ENCODE measurements at regions not wholly inside any gene's neighbourhood (a gene's known extent, or its start where the extent isn't known, plus 50 kb on each side); places are given as distances from the start of the nearest gene placed in this dataset.

DNA sequence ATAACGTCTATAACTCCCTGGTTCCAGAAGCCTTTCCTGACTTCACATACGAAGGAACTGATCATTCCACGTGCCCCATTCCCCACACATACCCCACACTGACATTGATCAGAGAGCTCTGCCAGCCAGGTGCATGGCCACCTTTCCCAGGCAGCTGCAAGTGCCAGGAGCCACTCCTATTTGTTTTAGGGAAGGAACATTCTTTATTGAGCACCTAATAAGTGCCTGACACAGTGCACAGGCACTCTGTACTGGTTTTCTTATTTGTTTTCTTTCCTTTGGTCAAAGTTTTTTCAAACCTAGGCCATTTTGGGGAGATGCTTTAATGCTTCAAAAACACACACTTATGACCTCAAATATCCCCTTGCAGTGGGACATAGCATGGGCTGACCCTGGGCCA is 50.0 kb downstream of the PITPNM2 start:
- DNase-seq (ENCODE audit: low spot score), result no peak

- DNase-seq (ENCODE audit: low spot score), result no peak
Measured at GRCh38 chr12:123100450-123100849, 50.4 kb downstream of the PITPNM2 start.

DNA sequence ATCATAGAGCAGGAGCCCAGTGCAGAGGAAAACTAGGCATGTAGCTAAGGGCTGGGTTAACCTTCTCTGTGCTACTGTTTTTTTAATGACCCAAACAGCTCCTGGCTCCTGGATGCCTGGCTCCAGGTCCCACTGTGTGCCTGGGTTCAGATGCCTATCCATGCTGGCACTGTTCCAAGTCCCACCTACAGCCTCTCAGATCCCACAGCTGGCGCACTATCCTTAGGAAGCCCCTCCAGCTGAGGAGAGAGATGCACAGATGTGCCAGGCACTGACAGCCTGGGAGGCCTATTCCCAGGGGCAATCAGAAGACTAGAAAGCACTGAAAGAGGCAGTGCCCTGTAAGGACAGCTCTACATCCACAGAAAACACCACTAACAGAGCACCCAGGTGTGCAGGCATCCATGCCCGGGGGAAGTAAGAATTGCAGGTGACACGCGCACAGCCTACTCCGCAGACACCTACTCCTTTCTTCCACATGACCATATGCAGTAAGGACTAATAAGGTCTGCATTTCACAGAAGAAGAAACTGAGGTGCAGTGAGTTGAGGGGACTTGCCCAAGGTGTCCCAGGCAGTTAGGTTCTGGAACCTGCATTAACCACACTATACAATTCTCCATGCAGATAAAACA is 51.2 kb downstream of the PITPNM2 start:
- DNase-seq (ENCODE audit: low spot score), result no peak

DNA sequence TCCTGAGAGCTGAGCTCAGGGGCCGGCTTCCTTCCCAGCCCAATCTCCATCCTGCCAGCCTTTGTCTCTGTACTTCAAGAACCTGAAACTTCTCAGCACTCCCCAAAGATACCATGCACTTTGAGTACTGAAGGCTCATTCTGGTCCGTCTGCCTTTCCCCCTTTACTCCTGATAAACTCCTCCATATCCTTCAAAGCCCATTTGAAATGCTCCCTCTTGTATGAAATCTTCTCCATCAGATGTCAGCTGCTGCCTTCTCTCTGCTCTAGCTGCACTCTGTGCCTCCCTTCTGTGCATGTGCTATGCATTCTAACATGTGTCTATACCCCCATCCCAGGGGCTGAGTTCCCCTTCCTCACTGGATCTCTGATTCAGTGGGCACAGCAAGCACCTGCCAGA is 52.1 kb downstream of the PITPNM2 start:
- no peak for DNase-seq (ENCODE audit: low spot score)

DNA sequence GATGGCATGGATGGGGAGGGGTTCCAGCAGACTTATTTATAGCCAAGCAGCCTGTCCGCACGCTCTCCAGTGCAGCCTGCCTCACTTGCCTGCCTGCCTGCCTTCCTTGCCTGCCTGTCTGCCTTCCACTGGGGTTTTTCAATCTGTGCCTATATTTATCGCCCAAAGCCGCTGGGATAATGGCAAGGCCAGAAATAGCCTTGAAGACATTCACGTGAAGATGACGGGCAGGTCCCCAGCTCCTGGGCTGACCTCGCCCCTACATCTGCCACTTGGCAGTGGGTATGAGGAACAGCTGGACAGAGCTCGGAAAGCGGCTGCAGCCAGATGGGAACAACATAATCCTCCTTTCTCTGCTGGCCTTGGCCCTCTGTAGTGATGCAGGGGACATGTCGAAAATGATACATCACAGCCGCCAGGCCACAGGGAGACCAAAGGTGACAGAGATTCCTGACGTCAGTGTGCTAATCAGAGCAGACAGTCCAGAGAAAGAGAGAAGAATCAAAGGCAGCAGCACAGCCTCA is 53.3 kb downstream of the PITPNM2 start:
- no peak for DNase-seq (ENCODE audit: low spot score)

GRCh38 chr12:123096741-123097140 is 54.1 kb downstream of the PITPNM2 start:
- no peak for DNase-seq (ENCODE audit: low spot score)

DNA sequence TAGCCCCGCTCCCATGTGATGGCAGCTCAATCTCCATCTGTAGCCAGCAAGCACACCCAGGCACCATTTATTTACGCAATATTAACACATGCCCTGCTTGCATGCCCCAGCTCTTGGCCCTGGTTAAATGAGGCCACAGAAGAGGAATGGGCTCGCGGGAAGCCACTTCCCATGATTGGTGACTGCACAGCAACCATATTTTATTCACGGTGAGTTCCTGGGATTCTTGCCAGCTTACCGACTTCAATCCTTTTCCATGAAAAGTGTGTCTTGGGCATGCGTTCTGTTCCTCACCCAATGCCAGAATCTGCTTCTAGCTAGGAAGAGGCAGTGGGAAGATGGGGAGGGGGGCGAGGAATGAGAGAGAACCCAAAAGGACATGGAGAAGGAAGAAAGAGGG is 54.7 kb downstream of the PITPNM2 start:
- DNase-seq (ENCODE audit: low spot score), result no peak

- no peak for DNase-seq (ENCODE audit: low spot score)
Measured at GRCh38 chr12:123095078-123095881, 55.6 kb downstream of the PITPNM2 start.

DNA sequence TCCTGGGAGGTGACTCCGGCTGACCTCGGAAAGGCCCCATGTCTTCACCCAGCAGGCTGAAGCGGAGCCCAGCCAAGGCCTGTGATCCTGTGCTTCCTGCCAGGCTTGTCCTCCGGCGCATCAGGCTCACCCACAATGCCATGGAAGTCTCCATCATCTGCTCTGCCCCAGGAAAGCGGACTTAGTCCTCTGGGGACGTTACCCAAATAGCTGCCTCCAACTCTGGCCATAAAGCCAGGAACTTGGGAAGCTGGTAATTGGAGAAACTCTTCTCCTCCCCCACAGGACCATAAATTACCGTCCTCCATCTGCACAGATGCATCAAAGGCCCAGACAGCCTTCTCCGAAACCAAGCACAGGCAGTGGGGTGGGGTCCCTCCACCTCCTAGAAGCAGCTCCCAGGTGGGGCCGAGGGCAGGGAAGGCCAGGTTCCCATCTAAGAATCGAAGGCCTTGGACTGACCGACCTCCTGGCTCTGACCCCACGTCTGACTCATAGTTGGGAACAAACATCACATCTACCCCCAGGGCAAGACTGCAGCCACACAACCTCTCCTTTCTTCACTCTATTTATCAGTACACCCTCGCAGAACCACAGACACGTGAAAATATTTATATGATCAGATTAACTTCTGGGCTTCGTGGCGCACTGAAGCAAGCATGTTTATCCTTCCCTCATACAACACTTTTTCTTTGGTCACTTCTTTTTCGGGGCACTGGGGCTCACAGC is 56.4 kb downstream of the PITPNM2 start:
- DNase-seq (ENCODE audit: low spot score), result no peak

GRCh38 chr12:123092866-123093265 is 58.0 kb downstream of the PITPNM2 start:
- no peak for DNase-seq (ENCODE audit: low spot score)

- no peak for DNase-seq (ENCODE audit: low spot score)
Measured at GRCh38 chr12:123091230-123092150, 59.4 kb downstream of the PITPNM2 start.

DNA sequence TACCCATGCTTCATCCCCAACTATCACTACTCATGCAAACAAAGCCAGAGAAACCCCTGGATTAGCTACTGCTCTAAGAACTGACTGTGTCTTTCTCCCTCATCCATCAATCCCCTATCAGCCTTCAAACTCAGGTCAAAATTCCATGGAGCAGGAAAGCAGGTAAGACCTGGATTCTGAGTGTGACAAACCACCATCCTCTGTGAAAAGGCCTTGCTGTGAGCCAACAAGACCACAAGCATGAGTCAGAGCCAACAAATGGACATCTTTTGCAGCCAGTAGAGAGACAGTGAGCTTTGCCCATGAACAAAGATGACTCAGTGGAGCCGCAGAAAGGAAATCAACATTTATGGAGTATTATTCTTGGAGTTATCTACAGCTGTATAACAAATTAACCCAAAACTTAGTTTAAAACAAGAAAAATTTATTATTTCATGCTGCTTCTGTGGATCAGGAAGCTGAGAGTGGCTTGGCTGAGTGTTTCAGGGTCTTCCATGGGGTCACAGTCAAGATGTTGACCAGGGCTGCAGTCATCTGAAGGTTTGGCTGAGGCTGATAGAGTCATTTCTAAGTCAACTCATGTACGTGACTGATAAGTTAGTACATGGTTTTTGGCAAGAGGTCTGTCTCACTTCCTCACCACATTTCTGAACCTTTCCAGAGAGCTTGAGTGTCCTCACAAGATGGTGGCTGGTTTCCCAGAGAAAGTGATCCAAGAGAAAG is 61.1 kb downstream of the PITPNM2 start:
- peak; percentile 96 for DNase-seq (ENCODE audit: low spot score)

DNA sequence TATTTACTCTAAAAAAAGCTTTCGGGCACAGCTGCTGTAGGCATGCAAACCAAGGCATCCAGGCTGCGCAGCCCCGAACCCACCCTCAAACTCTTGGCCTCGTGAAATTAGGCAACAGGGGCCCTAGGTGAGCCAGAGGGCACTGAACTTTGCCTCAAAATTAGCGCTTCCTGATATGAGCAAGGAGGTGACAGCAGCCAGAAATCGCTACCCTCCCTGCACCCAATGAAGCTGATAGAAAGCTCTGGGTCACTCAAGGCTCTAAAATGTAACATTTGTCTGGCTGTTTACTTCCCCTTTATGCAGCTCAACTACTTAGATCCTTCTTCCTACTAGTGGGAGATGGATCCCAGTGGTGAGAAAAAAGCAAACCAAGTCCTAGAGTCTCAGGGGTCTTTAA is 61.8 kb downstream of the PITPNM2 start:
- no peak for DNase-seq (ENCODE audit: low spot score)

DNA sequence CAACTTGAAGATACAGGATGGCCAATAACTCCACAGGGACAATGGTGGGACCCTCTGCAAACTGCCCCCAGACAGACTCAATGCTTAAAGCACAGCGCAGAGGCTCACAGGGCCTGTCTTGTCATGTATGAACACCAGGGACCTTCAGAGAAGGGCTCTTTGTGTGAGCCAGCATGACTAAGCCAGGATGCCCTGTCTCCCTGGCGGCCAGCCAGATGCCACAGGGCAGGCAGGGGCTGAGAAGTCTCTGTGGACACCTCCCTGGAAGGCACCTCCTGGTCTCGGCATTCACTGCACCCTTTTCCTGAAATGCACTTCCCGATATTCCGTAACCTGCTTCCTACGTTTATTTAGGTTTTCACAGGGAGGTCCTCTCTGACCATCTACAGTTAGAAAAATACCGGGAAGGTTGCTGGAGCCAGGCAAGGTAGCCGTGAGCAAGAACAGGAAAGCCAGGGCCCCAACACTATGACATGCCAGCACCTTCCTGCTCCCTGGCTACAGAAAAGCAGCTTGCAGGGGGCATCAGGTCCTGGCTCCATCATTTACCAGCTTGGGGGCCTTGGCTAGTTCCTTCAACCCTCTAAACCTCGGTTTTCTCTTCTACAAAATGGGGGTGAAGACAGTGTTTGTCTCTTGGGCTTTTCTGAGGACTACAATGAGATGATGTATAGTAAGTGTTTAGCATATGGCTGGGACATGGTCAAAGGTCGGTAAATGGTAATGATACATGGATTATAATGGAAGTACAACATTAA is 65.0 kb downstream of the PITPNM2 start:
- DNase-seq (ENCODE audit: low spot score), result peak; percentile 96

DNA sequence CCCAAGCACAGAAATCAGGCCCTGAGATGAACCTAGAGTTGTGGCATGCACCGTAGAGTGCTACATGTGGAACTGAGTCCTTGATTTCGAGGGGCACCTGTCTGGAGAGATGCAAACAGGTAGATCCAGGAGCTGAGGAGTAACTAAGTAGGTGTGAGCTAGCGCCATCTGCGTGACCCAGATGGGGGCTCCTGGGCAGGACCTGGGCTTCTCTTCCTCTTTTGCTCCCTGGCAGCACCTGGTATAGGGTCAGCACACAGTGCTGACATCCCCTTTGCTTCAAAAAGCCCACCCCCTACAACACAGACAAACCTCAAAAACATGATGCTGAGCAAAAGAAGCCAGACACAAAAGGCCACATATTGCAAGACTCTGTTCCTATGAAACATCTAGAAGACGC is 65.8 kb downstream of the PITPNM2 start:
- DNase-seq (ENCODE audit: low spot score), result no peak

DNA sequence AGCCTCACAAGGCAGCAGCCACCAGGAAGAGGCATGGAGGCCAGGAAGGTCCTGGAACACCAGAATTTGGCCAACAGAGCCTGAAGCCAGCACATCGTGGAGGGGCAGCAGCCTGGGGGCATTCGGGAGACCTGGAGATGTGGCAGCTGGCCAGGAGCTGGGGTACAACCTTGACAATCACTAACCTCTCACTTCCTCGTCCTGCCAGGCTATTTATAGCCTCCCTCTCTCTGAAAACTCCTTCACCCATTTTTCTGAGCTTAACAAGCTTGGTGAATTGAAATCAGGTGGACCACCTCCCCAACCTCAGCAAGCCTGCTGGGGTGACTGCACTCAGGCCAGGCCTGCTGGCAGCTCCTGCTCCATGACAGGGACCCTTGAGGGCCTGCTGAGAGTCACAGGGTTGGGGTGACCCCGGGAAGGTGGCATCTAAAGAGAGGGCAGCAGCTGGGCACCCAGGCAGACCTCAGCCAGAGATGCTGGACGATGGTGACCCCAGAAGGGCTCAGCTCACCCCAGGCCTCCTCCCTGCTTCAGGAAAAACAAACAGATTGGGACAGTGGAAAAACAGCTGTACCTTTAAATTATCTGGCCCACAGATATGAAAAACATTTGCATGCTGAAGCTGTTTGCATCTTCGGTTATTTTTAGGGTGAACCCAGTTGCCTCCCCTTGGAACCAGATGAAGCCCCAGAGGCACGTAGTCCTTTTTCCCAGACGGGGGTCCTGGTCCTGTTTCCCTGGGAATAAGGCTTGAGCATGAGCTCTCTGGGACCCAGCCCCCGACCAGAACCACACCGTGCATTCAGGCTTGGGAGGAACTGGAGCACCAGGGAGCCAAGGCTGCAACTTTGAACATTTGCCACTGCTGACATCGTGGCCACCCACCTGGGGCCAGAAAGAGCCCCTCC is 67.0 kb downstream of the PITPNM2 start:
- no peak for DNase-seq (ENCODE audit: low spot score)

- DNase-seq (ENCODE audit: low spot score), result no peak
Measured at GRCh38 chr12:123080634-123081033, 70.3 kb downstream of the PITPNM2 start.

GRCh38 chr12:123078531-123079155 is 72.2 kb downstream of the PITPNM2 start:
- no peak for DNase-seq (ENCODE audit: low spot score)

DNA sequence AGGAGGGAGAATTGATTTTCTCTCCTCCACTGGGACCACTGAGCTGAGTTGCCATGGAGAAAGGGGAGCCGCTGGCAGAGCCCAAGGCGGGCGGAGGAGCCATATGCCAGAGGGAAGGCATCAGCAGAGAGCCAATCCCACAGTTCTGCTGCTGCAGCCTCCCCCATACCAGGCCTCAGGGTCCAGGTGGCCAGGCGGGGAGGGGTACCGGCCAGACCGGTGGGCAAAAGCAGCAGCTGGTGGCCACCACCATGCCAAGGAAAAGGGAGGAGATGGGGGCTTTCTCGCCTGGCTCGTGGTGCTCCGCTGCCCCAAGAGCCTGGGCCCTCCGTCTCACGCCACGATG is 72.8 kb downstream of the PITPNM2 start:
- DNase-seq (ENCODE audit: low spot score), result no peak
